ENCODE measurements at regions not wholly inside any gene's neighbourhood (a gene's known extent, or its start where the extent isn't known, plus 50 kb on each side); places are given as distances from the start of the nearest gene placed in this dataset.

GRCh38 chr5:108655750-108656450, 91.8 kb upstream of the FER start:
- TF ChIP-seq POLR2A (IDR thresholded peaks at IDR 0.05): no peak
- TF ChIP-seq, protein P1, sequence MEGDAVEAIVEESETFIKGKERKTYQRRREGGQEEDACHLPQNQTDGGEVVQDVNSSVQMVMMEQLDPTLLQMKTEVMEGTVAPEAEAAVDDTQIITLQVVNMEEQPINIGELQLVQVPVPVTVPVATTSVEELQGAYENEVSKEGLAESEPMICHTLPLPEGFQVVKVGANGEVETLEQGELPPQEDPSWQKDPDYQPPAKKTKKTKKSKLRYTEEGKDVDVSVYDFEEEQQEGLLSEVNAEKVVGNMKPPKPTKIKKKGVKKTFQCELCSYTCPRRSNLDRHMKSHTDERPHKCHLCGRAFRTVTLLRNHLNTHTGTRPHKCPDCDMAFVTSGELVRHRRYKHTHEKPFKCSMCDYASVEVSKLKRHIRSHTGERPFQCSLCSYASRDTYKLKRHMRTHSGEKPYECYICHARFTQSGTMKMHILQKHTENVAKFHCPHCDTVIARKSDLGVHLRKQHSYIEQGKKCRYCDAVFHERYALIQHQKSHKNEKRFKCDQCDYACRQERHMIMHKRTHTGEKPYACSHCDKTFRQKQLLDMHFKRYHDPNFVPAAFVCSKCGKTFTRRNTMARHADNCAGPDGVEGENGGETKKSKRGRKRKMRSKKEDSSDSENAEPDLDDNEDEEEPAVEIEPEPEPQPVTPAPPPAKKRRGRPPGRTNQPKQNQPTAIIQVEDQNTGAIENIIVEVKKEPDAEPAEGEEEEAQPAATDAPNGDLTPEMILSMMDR (IDR thresholded peaks at IDR 0.05): no peak
- DNase-seq: no peak
- Histone ChIP-seq H3K27ac (no peak overlapping the region), H3K4me1 (no peaks in the 10 kb centered on the region), H3K27me3 (peaks cover 0 to 3% of the 10 kb centered on the region in 2 donors), H3K4me3 (no peak overlapping the region), H3K9me3 (no peaks in the 10 kb centered on the region), H3K36me3 (no peaks in the 10 kb centered on the region)
- intact Hi-C loops (cut with DNase I; ENCODE audit: low total_unique reads): no loop called here

DNA sequence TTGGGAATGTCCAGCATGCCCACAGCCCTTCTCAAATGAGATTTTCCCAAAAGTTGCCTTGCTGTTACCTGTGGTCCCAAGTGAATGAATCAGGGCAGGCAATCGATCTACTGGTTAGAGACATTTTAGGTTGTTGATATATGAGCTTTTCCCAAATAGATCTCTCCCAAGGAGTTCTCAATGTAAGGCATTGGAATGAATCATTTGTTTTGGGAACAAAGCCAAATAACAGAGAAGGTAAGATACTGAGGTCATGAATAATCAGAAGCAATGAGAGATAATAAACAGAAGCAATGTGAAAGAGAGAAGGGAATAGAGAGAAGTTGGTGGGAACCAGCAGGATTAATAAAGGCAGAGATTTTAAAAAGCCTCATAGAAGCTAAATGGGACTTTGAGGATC, 93.6 kb upstream of the FER start:
- intact Hi-C loops (cut with DNase I; ENCODE audit: low total_unique reads): no loop called here
- Histone ChIP-seq H3K4me3 (no peak overlapping the region), H3K4me1 (no peaks in the 10 kb centered on the region), H3K27me3 (peaks cover 0 to 3% of the 10 kb centered on the region in 2 donors), H3K36me3 (no peaks in the 10 kb centered on the region), H3K9me3 (no peaks in the 10 kb centered on the region), H3K27ac (no peak overlapping the region)
- TF ChIP-seq, protein P1 (IDR thresholded peaks at IDR 0.05): no peak
- no peak for TF ChIP-seq POLR2A (IDR thresholded peaks at IDR 0.05)
- DNase-seq: no peak

- Histone ChIP-seq H3K4me3 (no peak overlapping the region), H3K27ac (no peak overlapping the region), H3K36me3 (no peaks in the 10 kb centered on the region), H3K27me3 (peaks cover 0 to 3% of the 10 kb centered on the region in 2 donors), H3K9me3 (no peaks in the 10 kb centered on the region), H3K4me1 (no peaks in the 10 kb centered on the region)
- DNase-seq: no peak
- TF ChIP-seq, protein P1 (IDR thresholded peaks at IDR 0.05): no peak
- TF ChIP-seq POLR2A (IDR thresholded peaks at IDR 0.05): no peak
- intact Hi-C loops (cut with DNase I; ENCODE audit: low total_unique reads): no loop called here
These were observed 94.5 kb upstream of the FER start for GRCh38 chr5:108653201-108653600.

- no peak overlapping the region for H3K27ac ChIP-seq
- H3K9me3 ChIP-seq: no peaks in the 10 kb centered on the region
- no peaks in the 10 kb centered on the region for H3K4me1 ChIP-seq
- TF ChIP-seq, protein P1 (IDR thresholded peaks at IDR 0.05): no peak
- TF ChIP-seq POLR2A (IDR thresholded peaks at IDR 0.05): no peak
- intact Hi-C loops (cut with DNase I; ENCODE audit: low total_unique reads): no loop called here
- H3K27me3 ChIP-seq: no peaks in the 10 kb centered on the region
- no peak for DNase-seq
- H3K4me3 ChIP-seq: no peak overlapping the region
- H3K36me3 ChIP-seq: no peaks in the 10 kb centered on the region
These were observed 96.7 kb upstream of the FER start for GRCh38 chr5:108650997-108651396.

DNA sequence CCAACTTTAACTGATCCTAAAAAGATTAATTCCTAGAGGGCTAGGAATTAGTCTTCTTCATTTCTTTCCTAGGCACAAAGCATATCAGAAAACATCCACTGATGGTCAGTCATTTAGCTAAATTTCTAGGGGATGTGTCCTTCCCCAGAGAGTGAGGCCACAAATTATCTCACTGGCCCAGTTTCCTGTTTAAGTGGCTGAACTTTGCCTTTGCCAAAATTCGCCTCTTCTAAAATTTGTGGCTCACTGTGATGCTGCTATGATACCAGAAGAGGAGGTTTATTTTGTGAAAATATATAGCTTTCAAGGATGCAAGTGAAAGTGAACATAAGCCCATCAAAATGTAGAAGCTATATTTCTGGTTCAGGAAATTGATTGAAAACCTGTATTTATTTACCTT, 98.1 kb upstream of the FER start:
- no peak for DNase-seq
- Histone ChIP-seq H3K27me3 (no peaks in the 10 kb centered on the region), H3K9me3 (no peaks in the 10 kb centered on the region), H3K4me1 (no peaks in the 10 kb centered on the region), H3K36me3 (no peaks in the 10 kb centered on the region), H3K4me3 (no peak overlapping the region), H3K27ac (no peak overlapping the region)
- TF ChIP-seq POLR2A (IDR thresholded peaks at IDR 0.05): no peak
- TF ChIP-seq, protein P1 (IDR thresholded peaks at IDR 0.05): no peak
- intact Hi-C loops (cut with DNase I; ENCODE audit: low total_unique reads): no loop called here
